Fibroblast of mammary gland (primary cell): ENCODE measurements at regions not wholly inside any gene's neighbourhood (a gene's known extent, or its start where the extent isn't known, plus 50 kb on each side); places are given as distances from the start of the nearest gene placed in this dataset.

Experiments used
- DNase-seq: peaks from one replicate; pipeline ENCODE4 v3.0.0-alpha.2; 2010; ENCODE audit warnings: low read depth
- H3K4me3 ChIP-seq: 2 replicates; pipeline ENCODE4 v1.5.1; 2011; ENCODE audit warnings: low read depth, mild to moderate bottlenecking, low read length, moderate library complexity; ENCODE audit not compliant: control insufficient read depth
- TF ChIP-seq, protein P1 (sequence below): conservative IDR thresholded peaks from 2 replicates; pipeline ENCODE4 v1.5.1; 2011; ENCODE audit warnings: low read depth, low read length, inconsistent platforms; ENCODE audit not compliant: control insufficient read depth, insufficient read depth

- H3K4me3 ChIP-seq, result no peak overlapping the region
- TF ChIP-seq, protein P1, sequence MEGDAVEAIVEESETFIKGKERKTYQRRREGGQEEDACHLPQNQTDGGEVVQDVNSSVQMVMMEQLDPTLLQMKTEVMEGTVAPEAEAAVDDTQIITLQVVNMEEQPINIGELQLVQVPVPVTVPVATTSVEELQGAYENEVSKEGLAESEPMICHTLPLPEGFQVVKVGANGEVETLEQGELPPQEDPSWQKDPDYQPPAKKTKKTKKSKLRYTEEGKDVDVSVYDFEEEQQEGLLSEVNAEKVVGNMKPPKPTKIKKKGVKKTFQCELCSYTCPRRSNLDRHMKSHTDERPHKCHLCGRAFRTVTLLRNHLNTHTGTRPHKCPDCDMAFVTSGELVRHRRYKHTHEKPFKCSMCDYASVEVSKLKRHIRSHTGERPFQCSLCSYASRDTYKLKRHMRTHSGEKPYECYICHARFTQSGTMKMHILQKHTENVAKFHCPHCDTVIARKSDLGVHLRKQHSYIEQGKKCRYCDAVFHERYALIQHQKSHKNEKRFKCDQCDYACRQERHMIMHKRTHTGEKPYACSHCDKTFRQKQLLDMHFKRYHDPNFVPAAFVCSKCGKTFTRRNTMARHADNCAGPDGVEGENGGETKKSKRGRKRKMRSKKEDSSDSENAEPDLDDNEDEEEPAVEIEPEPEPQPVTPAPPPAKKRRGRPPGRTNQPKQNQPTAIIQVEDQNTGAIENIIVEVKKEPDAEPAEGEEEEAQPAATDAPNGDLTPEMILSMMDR, result no peak
- no peak for DNase-seq
Measured at GRCh38 chr6:105458084-105458483, 55.2 kb upstream of the PREP start.

- H3K4me3 ChIP-seq, result no peak overlapping the region
- no peak for DNase-seq
- TF ChIP-seq, protein P1, result no peak
Measured at GRCh38 chr6:105453968-105454367, 51.1 kb upstream of the PREP start.

DNA sequence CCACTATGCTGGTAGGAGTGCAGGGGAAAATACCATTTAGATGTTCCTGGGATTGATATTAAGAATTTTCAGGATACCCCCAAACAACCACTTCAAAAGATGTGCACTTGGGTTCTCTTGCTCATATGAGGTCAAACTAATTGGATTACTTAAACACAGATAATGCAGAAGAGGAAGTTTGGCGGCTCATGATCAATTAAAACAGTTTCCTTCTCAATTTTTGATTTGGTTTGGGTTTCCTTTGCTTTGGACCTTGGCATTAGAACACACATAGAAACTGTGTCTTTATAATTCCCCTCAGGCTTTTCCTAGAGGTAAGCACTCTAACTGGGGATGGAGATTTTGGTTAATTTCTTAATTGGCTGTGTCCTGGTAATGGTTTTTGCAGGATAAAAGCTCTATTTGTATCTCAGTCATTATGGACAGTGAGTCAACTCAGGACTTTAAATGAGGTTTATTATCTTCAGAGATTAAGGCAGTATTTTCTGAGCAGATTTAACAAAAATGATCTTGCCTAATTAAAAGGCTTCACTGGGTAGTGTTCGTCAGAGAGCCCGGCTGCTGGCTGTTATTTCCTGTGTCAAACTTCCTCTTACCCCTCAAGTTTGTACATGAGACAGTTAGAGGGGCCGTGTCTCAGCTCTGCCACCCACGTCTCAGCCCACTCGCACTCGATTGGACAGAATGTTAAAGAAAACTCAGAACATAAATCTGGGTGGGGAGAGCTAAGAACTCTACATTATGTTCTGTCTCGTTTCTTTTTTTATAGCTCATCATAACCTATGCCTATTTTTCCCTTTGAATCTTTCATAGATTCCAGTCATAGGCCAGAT is 50.3 kb upstream of the PREP start:
- no peak for DNase-seq
- TF ChIP-seq, protein P1, result no peak
- H3K4me3 ChIP-seq, result no peak overlapping the region
